Upper lobe of left lung (tissue), 6 donors: ENCODE measurements at regions not wholly inside any gene's neighbourhood (a gene's known extent, or its start where the extent isn't known, plus 50 kb on each side); places are given as distances from the start of the nearest gene placed in this dataset.

Source experiments
- ATAC-seq, 2 donors: fragments of 200-7000 bp; cut with Tn5 transposase; one replicate each; pipeline ENCODE4 v1.9.1; 2022; ENCODE audit warnings: mild to moderate bottlenecking in 2 of 2, moderate library complexity in 2 of 2; ENCODE audit not compliant: low FRiP score in 2 of 2
- DNase-seq, 2 donors: peaks; one replicate each; pipeline ENCODE4 v3.0.0-alpha.2; 2019 to 2020
- H3K27ac ChIP-seq, 4 donors: fragments of 200-600 bp; sonication (generic); one replicate each; pipeline ENCODE4 v1.5.1; 2016 to 2019
- H3K27me3 ChIP-seq, 4 donors: fragments of 200-600 bp; sonication (generic); one replicate each; pipeline ENCODE4 v1.5.1; 2017 to 2019
- H3K36me3 ChIP-seq, 4 donors: fragments of 200-600 bp; sonication (generic); one replicate each; pipeline ENCODE4 v1.5.1; 2016 to 2019
- H3K4me1 ChIP-seq, 4 donors: fragments of 200-600 bp; sonication (generic); one replicate each; pipeline ENCODE4 v1.5.1; 2018 to 2019
- H3K4me3 ChIP-seq, 4 donors: fragments of 200-600 bp; sonication (generic); one replicate each; pipeline ENCODE4 v1.5.1; 2017 to 2019; ENCODE audit warnings: mild to moderate bottlenecking in 2 of 4, moderate library complexity in 1 of 4
- H3K9me3 ChIP-seq, 4 donors: fragments of 200-600 bp; sonication (generic); one replicate each; pipeline ENCODE4 v1.5.1; 2018 to 2019
- CTCF ChIP-seq, 6 experiments: fragments of 450-650 bp in 4 of 6; fragments of 200-600 bp in 2 of 6; sonication (generic) in 2 of 6; IDR thresholded peaks; one replicate each; pipeline ENCODE4 v1.5.1; 2016 to 2019; ENCODE audit warnings: antibody characterized with exemption in 6 of 6
- EP300 ChIP-seq, 4 donors: sonication (generic); formaldehyde crosslinking; IDR thresholded peaks; one replicate each; pipeline ENCODE4 v1.5.1; 2017; ENCODE audit warnings: antibody characterized with exemption in 4 of 4, control low read depth in 2 of 4
- POLR2A ChIP-seq, 4 donors: fragments of 450-650 bp; IDR thresholded peaks; one replicate each; pipeline ENCODE4 v1.5.1; 2016 to 2017; ENCODE audit warnings: antibody characterized with exemption in 4 of 4, mild to moderate bottlenecking in 2 of 4
- POLR2AphosphoS5 ChIP-seq, 2 donors: sonication (generic); formaldehyde crosslinking; IDR thresholded peaks; one replicate each; pipeline ENCODE4 v1.5.1; 2017; ENCODE audit warnings: antibody characterized with exemption in 2 of 2
- WGBS, 2 donors: methylation state at CpG; one replicate each; pipeline ENCODE4 v1.1.5; 2017 to 2018; 5-methylcytosine and 5-hydroxymethylcytosine counted together
- donor health status: DM: no; HTN: no; CAD: no; lungs with moderate emphysema.
- donor health status: DM: no; HTN: yes; CAD: no; lungs with severe emphysema.

DNA sequence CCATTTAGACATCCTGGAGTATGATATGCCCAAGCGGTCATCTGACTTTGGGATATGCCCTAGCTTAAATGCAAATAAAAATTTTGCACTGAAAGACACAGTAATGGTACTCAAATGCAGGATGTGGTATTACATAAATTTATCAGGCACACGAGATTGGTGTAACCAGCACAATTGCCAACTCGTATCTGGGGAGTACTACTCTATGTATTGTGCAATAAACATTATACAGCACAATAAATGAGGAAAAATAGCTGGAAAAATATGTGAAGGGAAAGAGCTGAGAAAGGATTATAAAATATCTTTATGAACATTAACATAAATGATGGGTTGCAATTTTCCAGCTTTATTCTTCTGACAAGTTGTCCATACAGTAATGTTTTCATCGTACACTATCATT lies 505.5 kb upstream of the TENM3 start:
- 72 to 76% methylated on average over 4 of the region's 4 CpGs for WGBS, 2 donors
- H3K27me3 ChIP-seq = no peaks in the 10 kb centered on the region
- ATAC-seq (no peak), DNase-seq (no peak)
- H3K27ac ChIP-seq = no peak overlapping the region
- H3K9me3 ChIP-seq = no peaks in the 10 kb centered on the region
- no peak overlapping the region for H3K4me3 ChIP-seq
- no peaks in the 10 kb centered on the region for H3K4me1 ChIP-seq
- H3K36me3 ChIP-seq = no peaks in the 10 kb centered on the region
- TF ChIP-seq POLR2AphosphoS5 (IDR thresholded peaks at IDR 0.05) (no peak), EP300 (IDR thresholded peaks at IDR 0.05) (no peak), POLR2A (IDR thresholded peaks at IDR 0.05) (no peak), CTCF (IDR thresholded peaks at IDR 0.05) (no peak)

GRCh38 chr4:181739031-181739430 lies 504.2 kb upstream of the TENM3 start:
- H3K27ac ChIP-seq = no peak overlapping the region
- 78 to 82% methylated on average over 6 of the region's 6 CpGs for WGBS, 2 donors

DNA sequence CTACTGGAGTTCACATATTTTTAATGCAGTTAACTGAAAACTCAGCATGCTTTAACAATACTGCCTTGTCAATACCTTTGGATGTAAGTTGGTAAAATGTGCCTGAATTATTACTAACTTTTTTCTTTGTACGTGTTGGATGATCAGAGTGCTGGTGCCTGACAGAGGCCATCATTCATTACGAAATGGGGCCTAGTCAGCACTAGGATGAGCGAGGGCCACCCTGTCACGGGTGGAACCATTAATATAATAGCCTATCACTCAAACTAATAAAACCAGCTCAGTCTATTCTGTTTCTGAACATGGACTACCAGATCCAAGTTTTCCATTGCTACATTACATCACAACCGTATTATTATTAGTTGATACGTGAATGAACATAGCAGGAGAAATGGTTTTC lies 501.7 kb upstream of the TENM3 start:
- TF ChIP-seq POLR2AphosphoS5 (IDR thresholded peaks at IDR 0.05) (no peak), CTCF (IDR thresholded peaks at IDR 0.05) (no peak), EP300 (IDR thresholded peaks at IDR 0.05) (no peak), POLR2A (IDR thresholded peaks at IDR 0.05) (no peak)
- Histone ChIP-seq H3K4me1 (no peaks in the 10 kb centered on the region), H3K27ac (no peak overlapping the region), H3K4me3 (no peak overlapping the region), H3K27me3 (no peaks in the 10 kb centered on the region), H3K36me3 (no peaks in the 10 kb centered on the region), H3K9me3 (peaks cover 0 to 5% (median 0%) of the 10 kb centered on the region in 4 donors)
- no peak for DNase-seq
- ATAC-seq = no peak
- WGBS, 2 donors = 82 to 85% methylated on average over 6 of the region's 6 CpGs

More at GRCh38 chr4:181739031-181739430, 504.2 kb upstream of the TENM3 start:
- TF ChIP-seq CTCF (IDR thresholded peaks at IDR 0.05) (no peak), POLR2AphosphoS5 (IDR thresholded peaks at IDR 0.05) (no peak), EP300 (IDR thresholded peaks at IDR 0.05) (no peak), POLR2A (IDR thresholded peaks at IDR 0.05) (no peak)
- Histone ChIP-seq H3K27me3 (no peaks in the 10 kb centered on the region), H3K4me1 (no peaks in the 10 kb centered on the region), H3K4me3 (no peak overlapping the region), H3K36me3 (no peaks in the 10 kb centered on the region), H3K9me3 (peaks cover 0 to 4% (median 0%) of the 10 kb centered on the region in 4 donors)
- DNase-seq = no peak
- ATAC-seq = no peak

GRCh38 chr4:181745933-181746625 lies 497.1 kb upstream of the TENM3 start:
- no peak for TF ChIP-seq EP300 (IDR thresholded peaks at IDR 0.05)
- no peak for TF ChIP-seq POLR2AphosphoS5 (IDR thresholded peaks at IDR 0.05)
- no peak for TF ChIP-seq POLR2A (IDR thresholded peaks at IDR 0.05)
- no peak for TF ChIP-seq CTCF (IDR thresholded peaks at IDR 0.05)
- Histone ChIP-seq H3K9me3 (peaks cover 0 to 5% (median 0%) of the 10 kb centered on the region in 4 donors), H3K27ac (no peak overlapping the region), H3K27me3 (no peaks in the 10 kb centered on the region), H3K4me3 (no peak overlapping the region), H3K4me1 (no peaks in the 10 kb centered on the region), H3K36me3 (no peaks in the 10 kb centered on the region)
- ATAC-seq (no peak), DNase-seq (no peak)
- 67 to 87% methylated on average over 1 of the region's 1 CpG for WGBS, 2 donors

- Histone ChIP-seq H3K36me3 (no peaks in the 10 kb centered on the region), H3K4me1 (no peaks in the 10 kb centered on the region), H3K27ac (no peak overlapping the region), H3K27me3 (no peaks in the 10 kb centered on the region), H3K4me3 (no peak overlapping the region), H3K9me3 (peaks cover 0 to 5% (median 0%) of the 10 kb centered on the region in 4 donors)
- WGBS, 2 donors = 56 to 62% methylated on average over 4 of the region's 4 CpGs
- ATAC-seq (no peak), DNase-seq (no peak)
- TF ChIP-seq EP300 (IDR thresholded peaks at IDR 0.05) (no peak), POLR2AphosphoS5 (IDR thresholded peaks at IDR 0.05) (no peak), POLR2A (IDR thresholded peaks at IDR 0.05) (no peak), CTCF (IDR thresholded peaks at IDR 0.05) (no peak)
Measured at GRCh38 chr4:181748581-181748980, 494.6 kb upstream of the TENM3 start.
